Neural cell (in vitro differentiated cells): ENCODE measurements at regions not wholly inside any gene's neighbourhood (a gene's known extent, or its start where the extent isn't known, plus 50 kb on each side); places are given as distances from the start of the nearest gene placed in this dataset.

Experiments
- H2AFZ ChIP-seq: fragments of 200-600, 300-800 bp; sonication (generic), shearing (Covaris generic); 2 replicates; pipeline ENCODE4 v1.6.0; 2014; ENCODE audit warnings: low read depth, mild to moderate bottlenecking, antibody characterized with exemption, low read length, moderate library complexity
- H3F3A ChIP-seq: fragments of 200-600 bp; shearing (Covaris generic); 2 replicates; pipeline ENCODE4 v1.6.1; 2016; ENCODE audit warnings: mild to moderate bottlenecking, moderate library complexity, mixed read lengths, antibody characterized with exemption, low read length; ENCODE audit not compliant: insufficient read depth, poor library complexity, severe bottlenecking
- H3K27ac ChIP-seq: fragments of 200-600, 300-800 bp; sonication (generic), shearing (Covaris generic); 2 replicates; pipeline ENCODE4 v1.5.1; 2014; ENCODE audit warnings: mild to moderate bottlenecking, low read length, moderate library complexity
- H3K27me3 ChIP-seq: fragments of 300-800, 200-600 bp; sonication (generic), shearing (Covaris generic); 2 replicates; pipeline ENCODE4 v1.6.0; 2014; ENCODE audit warnings: mild to moderate bottlenecking, low read depth, low read length, moderate library complexity; ENCODE audit not compliant: insufficient read depth
- H3K36me3 ChIP-seq: fragments of 300-800, 200-600 bp; sonication (generic), shearing (Covaris generic); 2 replicates; pipeline ENCODE4 v1.5.1; 2014; ENCODE audit warnings: mild to moderate bottlenecking, antibody characterized with exemption, low read length, moderate library complexity; ENCODE audit not compliant: insufficient read depth
- H3K4me2 ChIP-seq: fragments of 300-800, 200-600 bp; sonication (generic), shearing (Covaris generic); 2 replicates; pipeline ENCODE4 v1.6.0; 2014; ENCODE audit warnings: mild to moderate bottlenecking, low read length
- H3K4me3 ChIP-seq: fragments of 300-800, 200-600 bp; sonication (generic), shearing (Covaris generic); 2 replicates; pipeline ENCODE4 v1.5.1; 2014; ENCODE audit warnings: mild to moderate bottlenecking, low read length, moderate library complexity
- H3K79me2 ChIP-seq: fragments of 200-600 bp; shearing (Covaris generic); replicated peaks from 2 replicates; pipeline ENCODE4 v1.6.0; 2014; ENCODE audit warnings: mild to moderate bottlenecking, low read length, moderate library complexity; ENCODE audit not compliant: insufficient read depth
- H3K9ac ChIP-seq: fragments of 300-800, 200-600 bp; sonication (generic), shearing (Covaris generic); 2 replicates; pipeline ENCODE4 v1.6.1; 2016; ENCODE audit warnings: mild to moderate bottlenecking, low read length, mixed read lengths
- H3K9me2 ChIP-seq: fragments of 200-600 bp; shearing (Covaris generic); 2 replicates; pipeline ENCODE4 v1.6.1; 2016; ENCODE audit warnings: mild to moderate bottlenecking, low read length, mixed read lengths; ENCODE audit not compliant: insufficient read depth
- H3K9me3 ChIP-seq: fragments of 200-600, 300-800 bp; sonication (generic), shearing (Covaris generic); 2 replicates; pipeline ENCODE4 v1.6.1; 2016; ENCODE audit warnings: mild to moderate bottlenecking, mixed run types, low read length, moderate library complexity, mixed read lengths
- H4K20me1 ChIP-seq: fragments of 200-600 bp; shearing (Covaris generic); 2 replicates; pipeline ENCODE4 v1.6.1; 2016; ENCODE audit warnings: mild to moderate bottlenecking, mixed run types; ENCODE audit not compliant: insufficient read depth
- EP300 ChIP-seq: fragments of 450-650 bp; conservative IDR thresholded peaks from 2 replicates; pipeline ENCODE4 v1.6.1; 2014; ENCODE audit warnings: antibody characterized with exemption, mild to moderate bottlenecking, moderate library complexity; ENCODE audit not compliant: poor library complexity, severe bottlenecking
- EZH2 ChIP-seq: fragments of 200-600, 300-800 bp; shearing (Covaris generic), sonication (generic); IDR thresholded peaks from 2 replicates; pipeline ENCODE4 v1.6.1; 2014; ENCODE audit warnings: antibody characterized with exemption, low read length, borderline replicate concordance, mild to moderate bottlenecking; ENCODE audit not compliant: insufficient read depth, poor library complexity, severe bottlenecking
- MXI1 ChIP-seq: fragments of 450-650 bp; conservative IDR thresholded peaks from 2 replicates; pipeline ENCODE4 v1.6.1; 2014; ENCODE audit warnings: antibody characterized with exemption, mild to moderate bottlenecking; ENCODE audit not compliant: poor library complexity, severe bottlenecking
- POLR2AphosphoS5 ChIP-seq: IDR thresholded peaks from 2 replicates; pipeline ENCODE4 v1.6.1; 2012
- RAD21 ChIP-seq: fragments of 450-650 bp; conservative IDR thresholded peaks from 2 replicates; pipeline ENCODE4 v1.6.1; 2014; ENCODE audit warnings: antibody characterized with exemption, mild to moderate bottlenecking, moderate library complexity
- SMC3 ChIP-seq: fragments of 450-650 bp; conservative IDR thresholded peaks from 2 replicates; pipeline ENCODE4 v1.6.1; 2014; ENCODE audit warnings: antibody characterized with exemption, mild to moderate bottlenecking, moderate library complexity; ENCODE audit not compliant: poor library complexity
- TAF1 ChIP-seq: IDR thresholded peaks from 2 replicates; pipeline ENCODE4 v1.6.1; 2012; ENCODE audit warnings: low read depth
- TF ChIP-seq, protein P1 (sequence below): fragments of 450-650 bp; IDR thresholded peaks from 2 replicates; pipeline ENCODE4 v1.5.1; 2014; ENCODE audit warnings: antibody characterized with exemption, mild to moderate bottlenecking, moderate library complexity; ENCODE audit not compliant: poor library complexity, severe bottlenecking
- TF ChIP-seq, protein P2 (sequence below): IDR thresholded peaks from 2 replicates; pipeline ENCODE4 v1.6.1; 2012; ENCODE audit warnings: borderline replicate concordance

- TF ChIP-seq SMC3 (no peak), EZH2 (no peak), POLR2AphosphoS5 (no peak), MXI1 (no peak)
- TF ChIP-seq, protein P1, sequence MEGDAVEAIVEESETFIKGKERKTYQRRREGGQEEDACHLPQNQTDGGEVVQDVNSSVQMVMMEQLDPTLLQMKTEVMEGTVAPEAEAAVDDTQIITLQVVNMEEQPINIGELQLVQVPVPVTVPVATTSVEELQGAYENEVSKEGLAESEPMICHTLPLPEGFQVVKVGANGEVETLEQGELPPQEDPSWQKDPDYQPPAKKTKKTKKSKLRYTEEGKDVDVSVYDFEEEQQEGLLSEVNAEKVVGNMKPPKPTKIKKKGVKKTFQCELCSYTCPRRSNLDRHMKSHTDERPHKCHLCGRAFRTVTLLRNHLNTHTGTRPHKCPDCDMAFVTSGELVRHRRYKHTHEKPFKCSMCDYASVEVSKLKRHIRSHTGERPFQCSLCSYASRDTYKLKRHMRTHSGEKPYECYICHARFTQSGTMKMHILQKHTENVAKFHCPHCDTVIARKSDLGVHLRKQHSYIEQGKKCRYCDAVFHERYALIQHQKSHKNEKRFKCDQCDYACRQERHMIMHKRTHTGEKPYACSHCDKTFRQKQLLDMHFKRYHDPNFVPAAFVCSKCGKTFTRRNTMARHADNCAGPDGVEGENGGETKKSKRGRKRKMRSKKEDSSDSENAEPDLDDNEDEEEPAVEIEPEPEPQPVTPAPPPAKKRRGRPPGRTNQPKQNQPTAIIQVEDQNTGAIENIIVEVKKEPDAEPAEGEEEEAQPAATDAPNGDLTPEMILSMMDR, result no peak
- TF ChIP-seq, protein P2, sequence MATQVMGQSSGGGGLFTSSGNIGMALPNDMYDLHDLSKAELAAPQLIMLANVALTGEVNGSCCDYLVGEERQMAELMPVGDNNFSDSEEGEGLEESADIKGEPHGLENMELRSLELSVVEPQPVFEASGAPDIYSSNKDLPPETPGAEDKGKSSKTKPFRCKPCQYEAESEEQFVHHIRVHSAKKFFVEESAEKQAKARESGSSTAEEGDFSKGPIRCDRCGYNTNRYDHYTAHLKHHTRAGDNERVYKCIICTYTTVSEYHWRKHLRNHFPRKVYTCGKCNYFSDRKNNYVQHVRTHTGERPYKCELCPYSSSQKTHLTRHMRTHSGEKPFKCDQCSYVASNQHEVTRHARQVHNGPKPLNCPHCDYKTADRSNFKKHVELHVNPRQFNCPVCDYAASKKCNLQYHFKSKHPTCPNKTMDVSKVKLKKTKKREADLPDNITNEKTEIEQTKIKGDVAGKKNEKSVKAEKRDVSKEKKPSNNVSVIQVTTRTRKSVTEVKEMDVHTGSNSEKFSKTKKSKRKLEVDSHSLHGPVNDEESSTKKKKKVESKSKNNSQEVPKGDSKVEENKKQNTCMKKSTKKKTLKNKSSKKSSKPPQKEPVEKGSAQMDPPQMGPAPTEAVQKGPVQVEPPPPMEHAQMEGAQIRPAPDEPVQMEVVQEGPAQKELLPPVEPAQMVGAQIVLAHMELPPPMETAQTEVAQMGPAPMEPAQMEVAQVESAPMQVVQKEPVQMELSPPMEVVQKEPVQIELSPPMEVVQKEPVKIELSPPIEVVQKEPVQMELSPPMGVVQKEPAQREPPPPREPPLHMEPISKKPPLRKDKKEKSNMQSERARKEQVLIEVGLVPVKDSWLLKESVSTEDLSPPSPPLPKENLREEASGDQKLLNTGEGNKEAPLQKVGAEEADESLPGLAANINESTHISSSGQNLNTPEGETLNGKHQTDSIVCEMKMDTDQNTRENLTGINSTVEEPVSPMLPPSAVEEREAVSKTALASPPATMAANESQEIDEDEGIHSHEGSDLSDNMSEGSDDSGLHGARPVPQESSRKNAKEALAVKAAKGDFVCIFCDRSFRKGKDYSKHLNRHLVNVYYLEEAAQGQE, result no peak
- no peaks in the 10 kb centered on the region for H3K79me2 ChIP-seq
- H3F3A ChIP-seq, result peaks cover 4% of the 10 kb centered on the region
- no peaks in the 10 kb centered on the region for H3K27me3 ChIP-seq
- H2AFZ ChIP-seq, result no peak overlapping the region
- H3K9me3 ChIP-seq, result no peaks in the 10 kb centered on the region
- H4K20me1 ChIP-seq, result no peaks in the 10 kb centered on the region
- H3K27ac ChIP-seq, result no peak overlapping the region
- H3K4me3 ChIP-seq, result no peak overlapping the region
- no peak overlapping the region for H3K4me2 ChIP-seq
- no peaks in the 10 kb centered on the region for H3K9me2 ChIP-seq
- H3K9ac ChIP-seq, result no peak overlapping the region
- H3K36me3 ChIP-seq, result no peaks in the 10 kb centered on the region
Observed at GRCh38 chr3:72538070-72538745, 310.0 kb downstream of the SHQ1 start.

DNA sequence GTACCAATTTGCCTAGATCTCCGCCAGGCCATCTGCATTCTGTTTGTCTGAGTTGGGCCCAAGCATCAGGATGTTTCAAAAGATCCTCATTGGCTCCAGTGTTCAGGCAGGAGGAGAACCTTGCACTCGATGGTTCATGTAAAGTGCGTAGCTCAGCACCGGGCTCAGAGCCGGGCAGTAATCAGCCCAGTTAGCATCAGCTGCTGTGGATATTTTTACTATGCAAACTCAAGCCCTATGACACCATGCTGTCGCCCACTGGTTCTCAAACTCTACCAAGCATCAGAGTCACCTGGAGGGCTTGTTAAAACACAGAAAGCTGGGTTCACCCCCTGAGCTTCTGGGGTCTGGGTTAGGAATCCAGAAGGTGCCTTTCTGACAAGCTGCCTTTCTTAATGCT is 310.8 kb downstream of the SHQ1 start:
- H3K9me3 ChIP-seq, result no peaks in the 10 kb centered on the region
- no peak overlapping the region for H3K4me3 ChIP-seq
- TF ChIP-seq, protein P2, result no peak
- TF ChIP-seq POLR2AphosphoS5, result no peak
- no peak for TF ChIP-seq MXI1
- TF ChIP-seq, protein P1, result no peak
- no peak for TF ChIP-seq TAF1
- no peak for TF ChIP-seq EP300
- TF ChIP-seq SMC3, result no peak
- no peak for TF ChIP-seq RAD21
- no peak for TF ChIP-seq EZH2
- no peak overlapping the region for H3K4me2 ChIP-seq
- H3K27ac ChIP-seq, result no peak overlapping the region
- H3F3A ChIP-seq, result peaks cover 4% of the 10 kb centered on the region
- H3K9ac ChIP-seq, result no peak overlapping the region
- H4K20me1 ChIP-seq, result no peaks in the 10 kb centered on the region
- no peaks in the 10 kb centered on the region for H3K9me2 ChIP-seq
- no peaks in the 10 kb centered on the region for H3K27me3 ChIP-seq
- H3K36me3 ChIP-seq, result no peaks in the 10 kb centered on the region
- H3K79me2 ChIP-seq, result no peaks in the 10 kb centered on the region
- H2AFZ ChIP-seq, result no peak overlapping the region
